Midbrain (tissue), 1 donor: ENCODE measurements at regions not wholly inside any gene's neighbourhood (a gene's known extent, or its start where the extent isn't known, plus 50 kb on each side); places are given as distances from the start of the nearest gene placed in this dataset.

Experiments used
- DNase-seq: peaks from one replicate; lab custom pipeline; 2025; lab: John Stamatoyannopoulos, UW

- no peak for DNase-seq
These were observed 213.8 kb upstream of the JUN start for GRCh38 chr1:58997637-58998036.

GRCh38 chr1:58999676-59000075 lies 215.8 kb upstream of the JUN start:
- DNase-seq, result no peak

GRCh38 chr1:59004755-59005154 lies 220.9 kb upstream of the JUN start:
- no peak for DNase-seq

- no peak for DNase-seq
These were observed 221.8 kb upstream of the JUN start for GRCh38 chr1:59005491-59006288.

- DNase-seq, result no peak
These were observed 222.4 kb upstream of the JUN start for GRCh38 chr1:59006289-59006658.

GRCh38 chr1:59006932-59007331 lies 223.1 kb upstream of the JUN start:
- no peak for DNase-seq

GRCh38 chr1:59007429-59007819 lies 223.6 kb upstream of the JUN start:
- no peak for DNase-seq

GRCh38 chr1:59007820-59008598 lies 224.2 kb upstream of the JUN start:
- DNase-seq, result no peak

GRCh38 chr1:59008599-59009347 lies 224.9 kb upstream of the JUN start:
- DNase-seq, result no peak

GRCh38 chr1:59011663-59012062 lies 227.8 kb upstream of the JUN start:
- DNase-seq, result no peak

- no peak for DNase-seq
These were observed 228.5 kb upstream of the JUN start for GRCh38 chr1:59012378-59012777.

- peak; percentile 14 for DNase-seq
These were observed 229.6 kb upstream of the JUN start for GRCh38 chr1:59013276-59013927.

- DNase-seq, result no peak
These were observed 230.1 kb upstream of the JUN start for GRCh38 chr1:59013928-59014279.

- no peak for DNase-seq
These were observed 231.0 kb upstream of the JUN start for GRCh38 chr1:59014827-59015226.

- DNase-seq, result no peak
These were observed 231.9 kb upstream of the JUN start for GRCh38 chr1:59015708-59016107.

- DNase-seq, result no peak
These were observed 232.5 kb upstream of the JUN start for GRCh38 chr1:59016390-59016789.

GRCh38 chr1:59017501-59018231 lies 233.8 kb upstream of the JUN start:
- DNase-seq, result no peak

- DNase-seq, result no peak
These were observed 234.6 kb upstream of the JUN start for GRCh38 chr1:59018446-59018845.

GRCh38 chr1:59018860-59019259 lies 235.0 kb upstream of the JUN start:
- no peak for DNase-seq

GRCh38 chr1:59020151-59020997 lies 236.5 kb upstream of the JUN start:
- no peak for DNase-seq

- no peak for DNase-seq
These were observed 238.4 kb upstream of the JUN start for GRCh38 chr1:59022199-59022598.
